GM19043 (cell line): ENCODE measurements at regions not wholly inside any gene's neighbourhood (a gene's known extent, or its start where the extent isn't known, plus 50 kb on each side); places are given as distances from the start of the nearest gene placed in this dataset.
A peak's percentile ranks its signal among the peaks of the same experiment; 100 is the strongest.
"Not testable (repeated sequence)": the region's sequence is repeated elsewhere in the genome, so short reads cannot be mapped to it uniquely, and the experiment has no call there.

Source experiments
- ATAC-seq: cut with Tn5 transposase; IDR thresholded peaks from one replicate; pipeline ENCODE4 v1.9.1; 2021; ENCODE audit warnings: low read depth; ENCODE audit not compliant: unreplicated experiment

- not testable (repeated sequence) for ATAC-seq
Observed at GRCh38 chr1:143785883-143786282, 185.9 kb downstream of the FAM72C start.

GRCh38 chr1:143784239-143784882, 187.4 kb downstream of the FAM72C start:
- ATAC-seq: not testable (repeated sequence)

- not testable (repeated sequence) for ATAC-seq
Observed at GRCh38 chr1:143778178-143778577, 193.6 kb downstream of the FAM72C start.

- ATAC-seq: not testable (repeated sequence)
Observed at GRCh38 chr1:143764831-143765230, 207.0 kb downstream of the FAM72C start.

- not testable (repeated sequence) for ATAC-seq
Observed at GRCh38 chr1:143760366-143760765, 211.4 kb downstream of the FAM72C start.

- ATAC-seq: not testable (repeated sequence)
Observed at GRCh38 chr1:143755961-143756360, 215.8 kb downstream of the FAM72C start.

- ATAC-seq: no peak
Observed at GRCh38 chr1:143748906-143749305, 222.9 kb downstream of the FAM72C start.

- ATAC-seq: no peak
Observed at GRCh38 chr1:143736562-143736961, 235.2 kb downstream of the FAM72C start.

GRCh38 chr1:143735764-143736461, 235.9 kb downstream of the FAM72C start:
- no peak for ATAC-seq

- ATAC-seq: not testable (repeated sequence)
Observed at GRCh38 chr1:143734261-143734660, 237.5 kb downstream of the FAM72C start.

GRCh38 chr1:143730890-143731289, 240.9 kb downstream of the FAM72C start:
- not testable (repeated sequence) for ATAC-seq

GRCh38 chr1:143729449-143730111, 242.2 kb downstream of the FAM72C start:
- peak; percentile 60 for ATAC-seq

GRCh38 chr1:143728802-143729448, 242.9 kb downstream of the FAM72C start:
- ATAC-seq: peak; percentile 94

GRCh38 chr1:143727263-143727662, 244.5 kb downstream of the FAM72C start:
- ATAC-seq: no peak

- no peak for ATAC-seq
Observed at GRCh38 chr1:143721024-143721373, 250.8 kb downstream of the FAM72C start.

- no peak for ATAC-seq
Observed at GRCh38 chr1:143720087-143721023, 251.4 kb downstream of the FAM72C start.

- no peak for ATAC-seq
Observed at GRCh38 chr1:143718524-143718923, 253.3 kb downstream of the FAM72C start.

- no peak for ATAC-seq
Observed at GRCh38 chr1:143718021-143718420, 253.8 kb downstream of the FAM72C start.

- ATAC-seq: no peak
Observed at GRCh38 chr1:143717434-143717833, 254.4 kb downstream of the FAM72C start.

- ATAC-seq: not testable (repeated sequence)
Observed at GRCh38 chr1:143714913-143715312, 256.9 kb downstream of the FAM72C start.
